ENCODE measurements at regions not wholly inside any gene's neighbourhood (a gene's known extent, or its start where the extent isn't known, plus 50 kb on each side); places are given as distances from the start of the nearest gene placed in this dataset.

GRCh38 chr6:21999741-22000140, 297.1 kb downstream of the PRL start:
- TF ChIP-seq CTCF (IDR thresholded peaks at IDR 0.05; ENCODE audit: low read depth, low read length, poor library complexity, severe bottlenecking) (no peak), EZH2phosphoT487 (IDR thresholded peaks at IDR 0.05; ENCODE audit: borderline replicate concordance, low read length) (no peak)

Measured in DOHH2 (cell line).